Activated CD4-positive, alpha-beta T cell treated with anti-CD3 and anti-CD28 coated beads for 36 hours (primary cell): ENCODE measurements at regions not wholly inside any gene's neighbourhood (a gene's known extent, or its start where the extent isn't known, plus 50 kb on each side); places are given as distances from the start of the nearest gene placed in this dataset.

Source experiments
- ATAC-seq: fragments of 200-7000 bp; cut with Tn5 transposase; one replicate; pipeline ENCODE4 v1.10.0; 2021; ENCODE audit warnings: mild to moderate bottlenecking, moderate library complexity
- CTCF ChIA-PET: fragments of 350-600 bp; sonication (Branson Sonifier 250); formaldehyde crosslinking; loops from one replicate; lab custom pipeline; 2021; ENCODE audit warnings: antibody characterized with exemption; lab: Charles Lee
- POLR2A ChIA-PET: fragments of 350-600 bp; sonication (Branson Sonifier 250); formaldehyde crosslinking; loops from one replicate; lab custom pipeline; 2021; ENCODE audit warnings: antibody characterized with exemption, inconsistent platforms; lab: Charles Lee
- DNase-seq: peaks from one replicate; pipeline ENCODE4 v3.0.0-alpha.2; 2020
- H3K27ac Mint-ChIP-seq: one replicate; pipeline ENCODE4 v1.8.0; 2021; ENCODE audit warnings: mixed read lengths
- H3K27me3 Mint-ChIP-seq: one replicate; pipeline ENCODE4 v1.8.0; 2021; ENCODE audit warnings: mixed read lengths
- H3K36me3 Mint-ChIP-seq: one replicate; pipeline ENCODE4 v1.8.0; 2021; ENCODE audit warnings: low read depth, mixed read lengths
- H3K4me1 Mint-ChIP-seq: one replicate; pipeline ENCODE4 v1.8.0; 2021; ENCODE audit warnings: mixed read lengths
- H3K4me3 Mint-ChIP-seq: one replicate; pipeline ENCODE4 v1.8.0; 2021; ENCODE audit warnings: mild to moderate bottlenecking, moderate library complexity, mixed read lengths
- H3K9me3 Mint-ChIP-seq: one replicate; pipeline ENCODE4 v1.8.0; 2021; ENCODE audit warnings: low read depth, mixed read lengths
- intact Hi-C, 2 experiments: fragments of 100-400 bp; cut with DNase I in 1 of 2; cut with micrococcal nuclease in 1 of 2; formaldehyde crosslinking; loops; one replicate each; pipeline versions ENCODE4 v1.14.2 to v1.15.1; 2022 to 2024; cut with DNase I, micrococcal nuclease

DNA sequence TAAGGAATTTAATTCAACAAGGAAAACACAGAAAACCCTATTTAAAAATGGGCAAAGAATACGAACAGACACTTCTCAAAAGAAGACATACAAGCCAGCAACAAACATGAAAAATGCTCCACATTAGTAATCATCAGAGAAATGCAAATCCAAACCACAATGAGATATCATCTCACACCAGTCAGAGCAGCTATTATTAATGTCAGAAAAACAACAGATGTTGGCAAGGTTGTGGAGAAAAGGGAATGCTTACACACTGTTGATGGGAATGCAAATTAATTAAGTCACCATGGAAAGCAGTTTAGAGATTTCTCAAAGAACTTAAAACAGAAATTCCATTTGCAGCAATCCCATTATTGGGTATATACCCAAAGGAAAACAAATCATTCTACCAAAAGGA, 55.2 kb downstream of the GCC1 start:
- Mint-ChIP-seq H3K36me3 (no peaks in the 10 kb centered on the region), H3K4me3 (no peak overlapping the region), H3K4me1 (no peaks in the 10 kb centered on the region), H3K9me3 (peaks cover 2% of the 10 kb centered on the region), H3K27ac (no peak overlapping the region), H3K27me3 (peaks cover 27% of the 10 kb centered on the region)
- intact Hi-C loops, result no loop called here
- no peak for DNase-seq
- CTCF ChIA-PET, result no interaction called here
- POLR2A ChIA-PET, result no interaction called here
- ATAC-seq, result no peak

- ChIA-PET CTCF (interaction anchor here (1.0 kb wide), 1 partner anchor 80 kb away, joined by 3 read pairs; no protein-coding TSS in a partner anchor), POLR2A (no interaction called here)
- intact Hi-C loops, result no loop called here
- Mint-ChIP-seq H3K4me3 (no peak overlapping the region), H3K27ac (no peak overlapping the region), H3K36me3 (no peaks in the 10 kb centered on the region), H3K9me3 (peaks cover 2% of the 10 kb centered on the region), H3K4me1 (no peaks in the 10 kb centered on the region), H3K27me3 (peaks cover 24% of the 10 kb centered on the region)
- ATAC-seq (no peak), DNase-seq (no peak)
Observed at GRCh38 chr7:127527561-127527960, 57.8 kb downstream of the GCC1 start.

DNA sequence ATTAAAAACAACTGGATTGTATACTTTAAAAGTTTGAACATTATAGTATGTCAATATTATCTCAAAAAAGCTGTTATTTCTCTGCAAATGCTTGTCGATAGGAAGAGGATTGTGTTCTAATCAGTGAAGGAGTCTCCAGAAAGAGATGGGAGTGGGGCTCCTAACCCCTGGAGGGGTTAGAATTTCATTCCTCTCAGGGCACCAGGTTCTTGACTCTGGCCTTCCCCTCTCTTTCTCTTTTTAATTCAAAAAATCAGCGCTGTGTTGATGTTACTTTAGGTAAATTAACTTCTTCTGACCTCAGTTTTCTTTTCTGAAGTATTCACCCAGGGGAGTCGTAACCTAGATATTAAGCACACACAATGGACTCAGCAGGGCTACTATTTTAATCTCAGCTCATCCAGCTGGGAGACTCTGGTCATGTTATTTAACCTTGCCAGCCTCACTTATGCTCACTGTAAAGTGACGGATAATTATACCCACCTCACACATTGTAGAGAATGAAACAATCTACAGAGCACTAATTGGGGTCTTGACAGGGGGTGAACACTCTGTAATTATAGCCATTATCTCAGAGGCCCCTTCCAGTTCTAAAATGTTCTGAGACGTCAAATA, 59.4 kb downstream of the GCC1 start:
- Mint-ChIP-seq H3K9me3 (peaks cover 8% of the 10 kb centered on the region), H3K4me3 (no peak overlapping the region), H3K27me3 (peaks cover 30% of the 10 kb centered on the region), H3K4me1 (no peaks in the 10 kb centered on the region), H3K27ac (no peak overlapping the region), H3K36me3 (no peaks in the 10 kb centered on the region)
- CTCF ChIA-PET, result no interaction called here
- intact Hi-C loops, result no loop called here
- DNase-seq (no peak), ATAC-seq (no peak)
- POLR2A ChIA-PET, result no interaction called here

DNA sequence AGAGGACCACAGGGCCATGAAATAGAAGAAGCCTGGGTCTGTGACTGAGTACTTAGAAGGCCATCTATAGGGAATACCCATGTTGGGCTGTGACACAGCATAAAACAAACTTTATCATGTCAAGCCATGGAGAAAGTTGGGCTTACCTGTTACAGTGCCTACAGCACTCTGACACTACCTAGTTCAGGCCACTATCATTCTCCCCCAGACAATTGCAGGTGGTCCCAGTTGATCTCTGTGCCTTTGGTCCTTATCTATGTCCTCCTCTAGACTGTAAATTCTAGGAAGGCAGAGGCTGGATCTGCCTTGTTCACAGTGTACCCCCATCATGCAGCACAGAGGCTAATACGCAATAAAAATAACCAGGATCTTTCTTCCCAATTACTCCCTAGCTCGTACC, 69.1 kb downstream of the GCC1 start:
- H3K4me3 Mint-ChIP-seq, result no peak overlapping the region
- CTCF ChIA-PET, result no interaction called here
- no peaks in the 10 kb centered on the region for H3K36me3 Mint-ChIP-seq
- ATAC-seq, result no peak
- peaks cover 16% of the 10 kb centered on the region for H3K27me3 Mint-ChIP-seq
- no peak overlapping the region for H3K27ac Mint-ChIP-seq
- H3K4me1 Mint-ChIP-seq, result no peaks in the 10 kb centered on the region
- intact Hi-C loops, result no loop called here
- no peak for DNase-seq
- H3K9me3 Mint-ChIP-seq, result no peaks in the 10 kb centered on the region
- POLR2A ChIA-PET, result no interaction called here

- Mint-ChIP-seq H3K4me3 (no peak overlapping the region), H3K9me3 (no peaks in the 10 kb centered on the region), H3K36me3 (no peaks in the 10 kb centered on the region), H3K27me3 (peaks cover 11% of the 10 kb centered on the region), H3K27ac (no peak overlapping the region), H3K4me1 (no peaks in the 10 kb centered on the region)
- ChIA-PET CTCF (interaction anchor here (0.6 to 1.2 kb wide), 6 partner anchors 8 to 184 kb away, joined by 3 to 5 read pairs (median 4); no protein-coding TSS in a partner anchor), POLR2A (no interaction called here)
- intact Hi-C loops, result loop anchor here (1.0 to 5.0 kb wide), 4 partner anchors 167 to 712 kb away; no protein-coding TSS in a partner anchor
- ATAC-seq (peak; percentile 49), DNase-seq (no peak)
Observed at GRCh38 chr7:127514499-127514898, 70.9 kb downstream of the GCC1 start.

DNA sequence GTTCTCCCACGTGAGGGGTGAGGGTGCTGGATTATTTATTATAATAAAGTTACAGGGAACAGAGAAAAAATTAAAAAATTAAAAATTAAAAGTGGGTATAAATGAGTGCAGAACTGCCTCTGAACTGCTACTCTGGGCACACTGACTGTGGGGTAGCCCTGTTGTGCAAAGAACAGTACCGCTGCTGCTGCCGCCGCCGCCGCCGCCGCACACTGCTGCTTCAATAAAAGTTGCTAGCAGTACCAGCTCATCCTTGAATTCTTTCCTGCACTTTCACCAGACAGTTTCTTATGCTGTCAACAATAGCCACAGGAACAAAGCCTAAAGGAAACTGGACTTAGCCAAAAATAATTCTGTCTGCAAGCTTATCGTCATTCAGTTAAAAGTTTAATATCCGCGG, 72.1 kb downstream of the GCC1 start:
- ChIA-PET CTCF (interaction anchor here (0.6 to 1.1 kb wide), 3 partner anchors 9 to 166 kb away, joined by 3 read pairs; no protein-coding TSS in a partner anchor), POLR2A (no interaction called here)
- Mint-ChIP-seq H3K4me1 (no peaks in the 10 kb centered on the region), H3K36me3 (no peaks in the 10 kb centered on the region), H3K27me3 (peaks cover 8% of the 10 kb centered on the region), H3K27ac (no peak overlapping the region), H3K9me3 (no peaks in the 10 kb centered on the region), H3K4me3 (no peak overlapping the region)
- no peak for ATAC-seq
- no peak for DNase-seq
- intact Hi-C loops, result loop anchor here in 1 of 2 experiments (5.0 kb wide), 1 partner anchor 711 kb away; no protein-coding TSS in a partner anchor

- POLR2A ChIA-PET, result no interaction called here
- Mint-ChIP-seq H3K4me3 (no peak overlapping the region), H3K27me3 (peaks cover 9% of the 10 kb centered on the region), H3K9me3 (no peaks in the 10 kb centered on the region), H3K27ac (no peak overlapping the region), H3K4me1 (no peaks in the 10 kb centered on the region), H3K36me3 (no peaks in the 10 kb centered on the region)
- ATAC-seq (no peak), DNase-seq (peak; percentile 5)
- intact Hi-C loops, result loop anchor here in 1 of 2 experiments (5.0 kb wide), 1 partner anchor 710 kb away; no protein-coding TSS in a partner anchor
- CTCF ChIA-PET, result interaction anchor here (1.0 kb wide), 1 partner anchor 8 kb away, joined by 3 read pairs; no protein-coding TSS in a partner anchor
Observed at GRCh38 chr7:127512663-127513062, 72.7 kb downstream of the GCC1 start.

DNA sequence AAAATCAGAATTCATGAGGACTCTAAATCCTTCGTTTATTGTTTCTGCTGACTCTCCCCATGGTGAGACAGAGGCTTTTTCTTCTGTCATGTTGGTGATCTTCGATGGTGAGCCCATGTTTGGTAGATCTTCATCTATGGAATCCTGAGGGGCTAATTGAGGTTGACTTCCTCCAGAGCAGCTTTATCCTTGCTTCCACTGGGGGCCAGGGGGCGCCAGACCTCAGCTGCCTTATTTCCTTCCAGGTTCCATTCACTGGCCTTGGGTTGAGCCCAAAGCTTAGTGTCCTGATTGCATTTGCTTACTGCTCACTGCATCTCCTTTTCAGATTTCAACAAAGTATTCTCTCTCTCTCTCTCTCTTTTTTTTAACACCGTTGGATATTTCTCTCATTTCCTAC, 80.7 kb downstream of the GCC1 start:
- Mint-ChIP-seq H3K36me3 (no peaks in the 10 kb centered on the region), H3K4me1 (no peaks in the 10 kb centered on the region), H3K27me3 (peaks cover 8% of the 10 kb centered on the region), H3K27ac (no peak overlapping the region), H3K4me3 (no peak overlapping the region), H3K9me3 (no peaks in the 10 kb centered on the region)
- ATAC-seq (no peak), DNase-seq (peak; percentile 41)
- intact Hi-C loops, result no loop called here
- POLR2A ChIA-PET, result no interaction called here
- CTCF ChIA-PET, result interaction anchor here (0.7 to 1.1 kb wide), 3 partner anchors 9 to 1466 kb away, joined by 3 to 4 read pairs (median 3); no protein-coding TSS in a partner anchor

DNA sequence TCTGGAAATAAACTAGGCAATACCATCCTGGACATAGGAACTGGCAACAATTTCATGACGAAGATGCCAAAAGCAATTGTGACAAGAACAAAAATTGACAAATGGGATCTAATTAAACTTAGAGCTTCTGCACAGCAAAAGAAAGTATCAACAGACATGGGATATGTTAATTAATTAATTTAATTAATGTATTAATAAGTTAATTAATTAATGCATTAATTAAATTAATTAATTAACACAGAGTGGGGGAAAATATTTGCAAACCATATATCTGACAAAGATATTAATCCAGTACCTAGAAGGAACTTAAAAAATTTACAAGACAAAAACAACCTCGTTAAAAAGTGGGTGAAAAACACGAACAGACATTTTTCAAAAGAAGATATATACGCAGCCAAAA, 83.6 kb downstream of the GCC1 start:
- Mint-ChIP-seq H3K9me3 (no peaks in the 10 kb centered on the region), H3K4me1 (no peaks in the 10 kb centered on the region), H3K27ac (no peak overlapping the region), H3K27me3 (peaks cover 7% of the 10 kb centered on the region), H3K4me3 (no peak overlapping the region), H3K36me3 (no peaks in the 10 kb centered on the region)
- ChIA-PET CTCF (interaction anchor here (0.7 to 1.4 kb wide), 3 partner anchors 16 to 32 kb away, joined by 3 to 4 read pairs (median 3); no protein-coding TSS in a partner anchor), POLR2A (no interaction called here)
- intact Hi-C loops, result no loop called here
- DNase-seq (no peak), ATAC-seq (no peak)

GRCh38 chr7:127487381-127487780, 94.9 kb upstream of the ZNF800 start:
- H3K9me3 Mint-ChIP-seq, result no peaks in the 10 kb centered on the region
- intact Hi-C loops, result no loop called here
- peaks cover 8% of the 10 kb centered on the region for H3K27me3 Mint-ChIP-seq
- POLR2A ChIA-PET, result interaction anchor here (0.6 kb wide), 1 partner anchor 10 kb away, joined by 3 read pairs; no protein-coding TSS in a partner anchor
- peaks cover 9% of the 10 kb centered on the region for H3K4me1 Mint-ChIP-seq
- DNase-seq, result no peak
- H3K4me3 Mint-ChIP-seq, result no peak overlapping the region
- no peak overlapping the region for H3K27ac Mint-ChIP-seq
- no peak for ATAC-seq
- CTCF ChIA-PET, result interaction anchor here (1.2 kb wide), 1 partner anchor 40 kb away, joined by 3 read pairs; no protein-coding TSS in a partner anchor
- H3K36me3 Mint-ChIP-seq, result no peaks in the 10 kb centered on the region

- intact Hi-C loops, result no loop called here
- CTCF ChIA-PET, result interaction anchor here (1.2 kb wide), 1 partner anchor 39 kb away, joined by 3 read pairs; no protein-coding TSS in a partner anchor
- Mint-ChIP-seq H3K27ac (no peak overlapping the region), H3K4me1 (peaks cover 9% of the 10 kb centered on the region), H3K36me3 (no peaks in the 10 kb centered on the region), H3K4me3 (no peak overlapping the region), H3K9me3 (no peaks in the 10 kb centered on the region), H3K27me3 (peaks cover 8% of the 10 kb centered on the region)
- peak; percentile 34 for DNase-seq
- ATAC-seq, result peak; percentile 65
- POLR2A ChIA-PET, result interaction anchor here (0.6 kb wide), 1 partner anchor 10 kb away, joined by 3 read pairs; no protein-coding TSS in a partner anchor
Observed at GRCh38 chr7:127486654-127487053, 94.1 kb upstream of the ZNF800 start.

- no peaks in the 10 kb centered on the region for H3K36me3 Mint-ChIP-seq
- H3K4me3 Mint-ChIP-seq, result no peak overlapping the region
- DNase-seq (no peak), ATAC-seq (no peak)
- H3K27me3 Mint-ChIP-seq, result peaks cover 3% of the 10 kb centered on the region
- H3K4me1 Mint-ChIP-seq, result peaks cover 9% of the 10 kb centered on the region
- ChIA-PET POLR2A (no interaction called here), CTCF (interaction anchor here (0.7 to 1.7 kb wide), 3 partner anchors 11 to 136 kb away, joined by 3 to 5 read pairs (median 3); no protein-coding TSS in a partner anchor)
- intact Hi-C loops, result no loop called here
- no peaks in the 10 kb centered on the region for H3K9me3 Mint-ChIP-seq
- H3K27ac Mint-ChIP-seq, result no peak overlapping the region
Observed at GRCh38 chr7:127485482-127485881, 93.0 kb upstream of the ZNF800 start.
